GM23248 (cell line): ENCODE measurements at regions not wholly inside any gene's neighbourhood (a gene's known extent, or its start where the extent isn't known, plus 50 kb on each side); places are given as distances from the start of the nearest gene placed in this dataset.

ENCODE experiments used
- EZH2 ChIP-seq: fragments of 200-600 bp; sonication (generic); IDR thresholded peaks from 2 replicates; pipeline ENCODE4 v1.6.1; 2018; ENCODE audit warnings: antibody characterized with exemption, mild to moderate bottlenecking; ENCODE audit not compliant: insufficient read depth, poor library complexity, severe bottlenecking
- EZH2phosphoT487 ChIP-seq: fragments of 200-600 bp; sonication (generic); IDR thresholded peaks from 2 replicates; pipeline ENCODE4 v1.6.1; 2018; ENCODE audit warnings: antibody characterized with exemption, moderate library complexity, mild to moderate bottlenecking, low read depth; ENCODE audit not compliant: insufficient read depth

GRCh38 chr10:21318540-21319167, 206.8 kb downstream of the SKIDA1 start:
- TF ChIP-seq EZH2 = no peak
- no peak for TF ChIP-seq EZH2phosphoT487
